Body of pancreas (tissue), 4 donors: ENCODE measurements at regions not wholly inside any gene's neighbourhood (a gene's known extent, or its start where the extent isn't known, plus 50 kb on each side); places are given as distances from the start of the nearest gene placed in this dataset.

ENCODE experiments used
- POLR2A ChIP-seq, 3 donors: fragments of 450-650 bp; IDR thresholded peaks; one replicate each; pipeline ENCODE4 v1.6.1; 2016; ENCODE audit warnings: antibody characterized with exemption in 3 of 3, mild to moderate bottlenecking in 2 of 3
- TF ChIP-seq, protein P1 (sequence below), 7 experiments: fragments of 450-650 bp in 4 of 7; fragments of 200-600 bp in 3 of 7; sonication (generic) in 3 of 7; IDR thresholded peaks; one replicate each; pipeline ENCODE4 v1.5.1; 2016 to 2019; ENCODE audit warnings: antibody characterized with exemption in 7 of 7

DNA sequence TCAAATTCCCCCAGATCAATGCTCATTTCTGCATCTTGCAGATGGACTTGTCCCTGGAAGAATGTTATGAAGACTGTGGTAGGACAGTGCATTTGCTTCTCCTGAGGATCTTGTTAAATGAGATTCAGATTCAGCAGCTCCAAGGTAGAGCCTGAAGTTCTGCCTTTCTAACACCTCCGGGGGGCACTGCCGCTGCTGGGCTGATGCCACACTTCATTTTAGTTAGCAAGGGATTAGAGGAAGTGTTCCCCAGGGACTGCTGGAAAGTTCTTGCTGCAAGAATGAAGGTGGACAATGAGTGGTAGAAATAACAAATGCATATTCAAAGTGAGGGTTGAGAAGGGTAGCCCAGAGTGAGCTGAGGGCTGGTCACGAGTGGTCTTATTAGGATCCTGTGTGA lies 434.3 kb upstream of the AKR1E2 start:
- TF ChIP-seq POLR2A (IDR thresholded peaks at IDR 0.05) = no peak
- TF ChIP-seq, protein P1, sequence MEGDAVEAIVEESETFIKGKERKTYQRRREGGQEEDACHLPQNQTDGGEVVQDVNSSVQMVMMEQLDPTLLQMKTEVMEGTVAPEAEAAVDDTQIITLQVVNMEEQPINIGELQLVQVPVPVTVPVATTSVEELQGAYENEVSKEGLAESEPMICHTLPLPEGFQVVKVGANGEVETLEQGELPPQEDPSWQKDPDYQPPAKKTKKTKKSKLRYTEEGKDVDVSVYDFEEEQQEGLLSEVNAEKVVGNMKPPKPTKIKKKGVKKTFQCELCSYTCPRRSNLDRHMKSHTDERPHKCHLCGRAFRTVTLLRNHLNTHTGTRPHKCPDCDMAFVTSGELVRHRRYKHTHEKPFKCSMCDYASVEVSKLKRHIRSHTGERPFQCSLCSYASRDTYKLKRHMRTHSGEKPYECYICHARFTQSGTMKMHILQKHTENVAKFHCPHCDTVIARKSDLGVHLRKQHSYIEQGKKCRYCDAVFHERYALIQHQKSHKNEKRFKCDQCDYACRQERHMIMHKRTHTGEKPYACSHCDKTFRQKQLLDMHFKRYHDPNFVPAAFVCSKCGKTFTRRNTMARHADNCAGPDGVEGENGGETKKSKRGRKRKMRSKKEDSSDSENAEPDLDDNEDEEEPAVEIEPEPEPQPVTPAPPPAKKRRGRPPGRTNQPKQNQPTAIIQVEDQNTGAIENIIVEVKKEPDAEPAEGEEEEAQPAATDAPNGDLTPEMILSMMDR (IDR thresholded peaks at IDR 0.05) = no peak
